NCI-H2227 treated with DMSO at 0.1 percent for 48 hours (cell line): ENCODE measurements at regions not wholly inside any gene's neighbourhood (a gene's known extent, or its start where the extent isn't known, plus 50 kb on each side); places are given as distances from the start of the nearest gene placed in this dataset.
A peak's percentile ranks its signal among the peaks of the same experiment; 100 is the strongest.

Experiments used
- DNase-seq: peaks from one replicate; lab custom pipeline; 2025; lab: John Stamatoyannopoulos, UW

GRCh38 chr5:118044169-118044568 lies 944.2 kb downstream of the DTWD2 start:
- DNase-seq: no peak

- DNase-seq: no peak
These were observed 944.8 kb downstream of the DTWD2 start for GRCh38 chr5:118043531-118043930.

- no peak for DNase-seq
These were observed 946.3 kb downstream of the DTWD2 start for GRCh38 chr5:118042076-118042475.

DNA sequence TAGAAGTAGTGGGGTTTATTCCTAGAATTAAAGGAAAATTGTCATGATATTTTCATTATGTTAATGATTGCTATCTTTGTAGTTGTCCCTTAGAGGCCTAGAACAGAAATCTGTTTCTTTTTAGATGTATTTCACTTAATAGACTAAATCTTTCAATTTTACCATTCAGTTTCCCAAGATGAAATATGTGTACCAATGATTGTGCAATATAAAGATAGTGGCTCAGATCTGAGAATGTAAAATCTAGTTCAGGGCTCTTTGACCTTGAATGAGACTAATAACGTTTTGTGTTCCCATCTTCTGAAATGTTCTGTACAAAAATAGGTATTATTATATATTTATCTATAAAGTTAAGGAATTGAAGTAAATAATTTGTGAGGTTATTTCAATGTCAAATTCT lies 947.9 kb downstream of the DTWD2 start:
- no peak for DNase-seq

- no peak for DNase-seq
These were observed 954.5 kb downstream of the DTWD2 start for GRCh38 chr5:118033686-118034338.

DNA sequence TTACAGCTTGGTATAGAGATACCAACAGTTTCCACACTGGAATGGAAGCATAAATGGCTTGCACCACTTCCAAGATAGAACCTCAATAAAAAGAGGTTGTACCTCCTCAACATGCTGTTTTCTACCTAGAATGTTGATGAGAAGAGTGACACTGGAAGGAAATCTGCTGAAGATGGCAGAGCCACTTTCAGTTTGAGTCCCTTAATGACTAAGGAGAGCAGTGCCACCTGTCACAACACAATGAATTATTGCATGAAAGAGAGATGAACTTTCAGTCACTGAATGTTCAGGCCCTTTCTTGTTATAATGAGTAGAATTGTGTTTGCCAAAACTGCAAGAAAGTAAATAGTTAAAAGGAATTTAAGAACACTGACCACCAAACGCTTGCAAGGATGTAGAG lies 958.5 kb downstream of the DTWD2 start:
- DNase-seq: peak; percentile 3

GRCh38 chr5:118022062-118022461 lies 966.3 kb downstream of the DTWD2 start:
- DNase-seq: no peak

DNA sequence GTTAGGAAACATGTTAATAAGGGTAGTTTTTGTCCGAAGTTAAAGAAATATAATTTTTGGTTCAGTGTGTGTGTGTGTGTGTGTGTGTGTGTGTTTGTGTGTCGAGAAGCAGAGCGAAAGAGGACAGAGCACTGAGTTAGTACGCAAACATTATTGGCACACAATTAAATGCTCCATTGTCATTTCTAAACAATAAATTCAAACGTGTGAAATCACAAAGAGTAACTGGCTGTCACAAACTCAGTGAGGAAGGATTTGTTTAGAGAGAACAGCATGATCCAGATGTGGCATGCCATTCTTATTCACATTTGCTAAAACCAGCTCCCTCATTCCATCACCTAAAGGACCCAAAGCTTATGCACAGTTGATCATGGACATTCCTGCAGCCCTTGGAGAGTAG lies 970.8 kb downstream of the DTWD2 start:
- DNase-seq: no peak

DNA sequence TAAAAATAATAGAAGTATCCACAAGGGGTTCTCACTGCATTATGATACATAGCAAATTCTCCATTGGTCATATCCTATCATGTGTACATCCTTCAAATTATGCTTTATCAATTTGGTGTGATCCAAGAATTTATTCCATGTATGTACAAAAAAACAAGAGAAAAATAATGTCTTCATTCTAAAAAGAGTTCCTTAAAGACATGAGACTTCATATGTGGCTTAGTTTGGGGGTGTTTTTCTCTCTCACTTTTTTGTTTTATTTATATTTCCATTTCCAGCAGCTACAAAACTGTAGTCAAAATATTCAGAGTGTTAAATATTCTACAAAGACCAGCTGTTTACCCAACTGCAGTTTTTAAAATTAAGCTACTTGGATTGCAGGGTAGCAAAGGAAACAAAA lies 972.0 kb downstream of the DTWD2 start:
- DNase-seq: no peak

GRCh38 chr5:118015511-118015910 lies 972.8 kb downstream of the DTWD2 start:
- DNase-seq: no peak

GRCh38 chr5:118009741-118010297 lies 978.5 kb downstream of the DTWD2 start:
- DNase-seq: no peak

DNA sequence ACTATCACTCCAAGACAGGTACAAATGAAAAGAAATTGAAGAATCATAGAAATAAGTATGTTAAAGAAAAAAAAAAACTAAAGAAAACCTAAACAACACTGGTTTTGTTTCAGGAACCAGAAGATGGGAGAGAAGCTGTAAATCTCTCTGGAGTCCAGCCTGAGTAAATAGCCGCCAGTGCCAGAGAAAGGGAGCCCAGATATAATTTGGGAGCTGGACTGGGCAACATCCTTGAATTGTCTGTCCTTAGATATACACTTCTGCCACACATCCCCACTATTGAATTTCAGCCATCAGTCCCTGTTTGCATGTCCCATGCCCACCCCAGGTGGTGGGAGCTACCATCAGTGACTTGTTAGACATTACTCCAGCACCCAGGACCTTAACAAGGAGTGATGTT lies 979.6 kb downstream of the DTWD2 start:
- no peak for DNase-seq

GRCh38 chr5:118007262-118007661 lies 981.1 kb downstream of the DTWD2 start:
- no peak for DNase-seq

GRCh38 chr5:118006219-118006618 lies 982.1 kb downstream of the DTWD2 start:
- DNase-seq: no peak

- peak; percentile 44 for DNase-seq
These were observed 988.3 kb downstream of the DTWD2 start for GRCh38 chr5:117999939-118000549.

- no peak for DNase-seq
These were observed 1005.7 kb downstream of the DTWD2 start for GRCh38 chr5:117982691-117983090.

DNA sequence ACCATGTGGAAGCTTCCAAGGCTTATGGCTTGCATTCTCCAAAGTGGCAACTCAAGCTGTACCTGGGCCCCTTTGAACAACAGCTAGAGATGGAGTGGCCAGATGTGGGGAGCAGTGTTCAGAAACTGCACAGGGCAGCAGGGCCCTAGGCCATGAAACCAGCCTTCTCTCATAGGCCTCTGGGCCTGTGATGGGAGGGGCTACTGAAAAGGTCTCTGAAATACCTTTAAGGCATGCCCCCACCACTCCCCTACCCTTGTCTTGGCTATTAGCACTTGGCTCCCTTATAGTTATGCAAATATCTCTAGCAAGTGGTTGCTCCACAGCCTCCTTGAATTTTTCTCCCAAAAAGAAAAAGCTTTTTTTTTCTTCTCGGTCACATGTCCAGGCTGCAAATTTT lies 1014.6 kb downstream of the DTWD2 start:
- DNase-seq: no peak

- no peak for DNase-seq
These were observed 1032.5 kb downstream of the DTWD2 start for GRCh38 chr5:117955831-117956230.

GRCh38 chr5:117954331-117954730 lies 1034.0 kb downstream of the DTWD2 start:
- DNase-seq: no peak

- no peak for DNase-seq
These were observed 1035.1 kb downstream of the DTWD2 start for GRCh38 chr5:117953272-117953671.

DNA sequence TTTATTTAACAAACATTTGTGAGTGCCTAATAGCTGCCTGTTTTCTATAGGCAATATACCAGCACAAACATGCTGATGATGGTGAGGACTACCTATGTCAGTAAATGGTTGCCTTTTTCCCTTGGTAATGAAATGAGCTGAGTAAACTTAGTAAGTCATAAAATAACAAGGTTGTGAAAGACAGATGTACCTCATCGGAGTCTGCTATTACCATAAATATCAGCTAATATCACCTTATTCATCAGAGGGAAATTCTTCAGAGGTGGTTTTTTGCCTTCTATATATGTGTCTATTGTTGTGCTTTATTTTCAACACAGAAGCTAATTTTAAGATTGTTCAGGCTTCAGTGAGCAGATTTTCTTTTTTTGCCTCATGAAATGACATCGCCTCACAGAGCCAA lies 1040.5 kb downstream of the DTWD2 start:
- DNase-seq: no peak

DNA sequence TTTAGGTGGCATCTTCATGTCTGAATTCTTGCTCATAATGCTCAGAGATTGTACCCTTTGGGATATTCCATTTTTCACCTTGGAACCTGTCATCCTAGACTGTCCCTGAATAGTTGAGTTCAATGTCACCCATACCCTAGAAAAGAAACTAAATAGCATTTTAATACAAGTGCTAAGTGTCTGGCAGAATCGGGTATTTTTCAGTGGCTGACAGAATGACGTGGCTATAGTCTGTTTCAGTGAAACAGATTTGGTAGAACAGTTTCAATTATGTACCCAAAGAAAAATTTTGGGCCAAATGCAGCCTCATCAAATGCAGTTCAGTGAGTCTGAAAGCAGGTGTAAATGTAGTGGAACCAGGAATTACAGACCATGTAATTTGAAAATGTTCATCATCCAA lies 1041.2 kb downstream of the DTWD2 start:
- no peak for DNase-seq

GRCh38 chr5:117945258-117945657 lies 1043.1 kb downstream of the DTWD2 start:
- no peak for DNase-seq

DNA sequence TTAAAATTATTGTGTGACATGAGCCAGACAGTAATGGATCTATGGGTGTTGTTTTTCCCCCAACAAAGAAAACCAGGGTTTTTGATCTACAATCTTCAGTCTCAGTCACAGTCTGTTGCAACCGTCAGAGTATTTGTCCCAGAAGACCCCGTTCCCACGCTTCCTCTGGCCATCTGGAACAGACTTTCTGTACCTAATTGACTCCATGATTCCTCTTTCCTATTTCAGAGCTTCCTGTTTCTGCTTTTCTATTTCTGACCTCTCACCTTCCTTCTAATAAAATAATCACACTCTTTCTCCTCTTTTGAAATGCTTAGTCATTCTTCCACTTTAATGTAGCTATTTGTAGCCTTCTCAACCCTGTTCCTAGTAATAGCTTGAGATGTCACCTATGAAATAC lies 1044.8 kb downstream of the DTWD2 start:
- no peak for DNase-seq
